ENCODE measurements at regions not wholly inside any gene's neighbourhood (a gene's known extent, or its start where the extent isn't known, plus 50 kb on each side); places are given as distances from the start of the nearest gene placed in this dataset.

DNA sequence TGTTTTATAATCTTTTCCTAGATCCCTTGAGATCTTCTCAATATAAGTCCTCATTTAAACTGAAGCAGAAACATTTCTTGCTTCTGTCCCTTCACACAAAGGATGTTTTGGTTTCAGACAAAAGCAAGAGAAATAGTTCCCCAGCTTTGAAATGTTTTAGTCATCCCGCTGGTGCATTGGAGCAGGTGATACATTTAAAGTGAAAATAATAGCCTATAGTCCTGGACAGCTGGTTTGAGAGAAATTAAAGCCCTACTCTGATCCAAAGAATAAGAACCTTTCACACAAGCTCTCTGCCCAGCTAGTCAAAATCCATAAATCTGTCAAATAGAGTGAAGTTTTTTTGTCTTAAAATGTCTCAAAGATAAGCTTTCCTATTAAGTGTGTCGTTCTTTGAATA is 79.4 kb downstream of the LUZP4 start:
- Histone ChIP-seq H3K27me3 (no peaks in the 10 kb centered on the region), H3K4me1 (no peaks in the 10 kb centered on the region), H3K4me3 (no peak overlapping the region), H3K27ac (peak overlapping the region; percentile 0 to 41), H3K9me3 (no peaks in the 10 kb centered on the region), H3K36me3 (no peaks in the 10 kb centered on the region)
- TF ChIP-seq, protein P1, sequence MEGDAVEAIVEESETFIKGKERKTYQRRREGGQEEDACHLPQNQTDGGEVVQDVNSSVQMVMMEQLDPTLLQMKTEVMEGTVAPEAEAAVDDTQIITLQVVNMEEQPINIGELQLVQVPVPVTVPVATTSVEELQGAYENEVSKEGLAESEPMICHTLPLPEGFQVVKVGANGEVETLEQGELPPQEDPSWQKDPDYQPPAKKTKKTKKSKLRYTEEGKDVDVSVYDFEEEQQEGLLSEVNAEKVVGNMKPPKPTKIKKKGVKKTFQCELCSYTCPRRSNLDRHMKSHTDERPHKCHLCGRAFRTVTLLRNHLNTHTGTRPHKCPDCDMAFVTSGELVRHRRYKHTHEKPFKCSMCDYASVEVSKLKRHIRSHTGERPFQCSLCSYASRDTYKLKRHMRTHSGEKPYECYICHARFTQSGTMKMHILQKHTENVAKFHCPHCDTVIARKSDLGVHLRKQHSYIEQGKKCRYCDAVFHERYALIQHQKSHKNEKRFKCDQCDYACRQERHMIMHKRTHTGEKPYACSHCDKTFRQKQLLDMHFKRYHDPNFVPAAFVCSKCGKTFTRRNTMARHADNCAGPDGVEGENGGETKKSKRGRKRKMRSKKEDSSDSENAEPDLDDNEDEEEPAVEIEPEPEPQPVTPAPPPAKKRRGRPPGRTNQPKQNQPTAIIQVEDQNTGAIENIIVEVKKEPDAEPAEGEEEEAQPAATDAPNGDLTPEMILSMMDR (IDR thresholded peaks at IDR 0.05), result no peak
- TF ChIP-seq POLR2A (IDR thresholded peaks at IDR 0.05), result no peak
- no peak for DNase-seq
- intact Hi-C loops (cut with DNase I; ENCODE audit: low total_unique reads), result no loop called here

DNA sequence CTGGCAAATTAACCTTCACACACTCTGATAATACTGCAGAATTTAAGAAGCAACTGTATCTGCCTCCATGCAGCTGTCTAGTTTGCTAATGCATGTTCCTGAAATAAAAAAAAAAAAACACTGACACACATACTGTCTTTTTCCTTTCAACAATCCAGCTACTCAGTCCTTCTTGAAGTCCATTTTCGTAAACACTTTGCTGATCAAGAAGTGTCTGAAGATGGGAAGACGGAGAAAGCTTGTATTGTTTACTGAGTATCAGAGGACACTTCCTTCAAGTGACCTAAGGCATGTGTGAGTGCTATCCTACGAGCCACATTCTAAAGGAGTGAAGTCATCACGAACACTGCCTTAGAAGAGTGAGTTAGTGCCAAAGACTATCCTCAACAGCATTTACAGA is 82.6 kb downstream of the LUZP4 start:
- H3K36me3 ChIP-seq, result no peaks in the 10 kb centered on the region
- DNase-seq, result no peak
- no peaks in the 10 kb centered on the region for H3K27me3 ChIP-seq
- H3K4me3 ChIP-seq, result no peak overlapping the region
- no peaks in the 10 kb centered on the region for H3K4me1 ChIP-seq
- TF ChIP-seq, protein P1 (IDR thresholded peaks at IDR 0.05), result no peak
- TF ChIP-seq POLR2A (IDR thresholded peaks at IDR 0.05), result no peak
- H3K27ac ChIP-seq, result peak overlapping the region; percentile 62 to 77
- intact Hi-C loops (cut with DNase I; ENCODE audit: low total_unique reads), result no loop called here
- no peaks in the 10 kb centered on the region for H3K9me3 ChIP-seq

DNA sequence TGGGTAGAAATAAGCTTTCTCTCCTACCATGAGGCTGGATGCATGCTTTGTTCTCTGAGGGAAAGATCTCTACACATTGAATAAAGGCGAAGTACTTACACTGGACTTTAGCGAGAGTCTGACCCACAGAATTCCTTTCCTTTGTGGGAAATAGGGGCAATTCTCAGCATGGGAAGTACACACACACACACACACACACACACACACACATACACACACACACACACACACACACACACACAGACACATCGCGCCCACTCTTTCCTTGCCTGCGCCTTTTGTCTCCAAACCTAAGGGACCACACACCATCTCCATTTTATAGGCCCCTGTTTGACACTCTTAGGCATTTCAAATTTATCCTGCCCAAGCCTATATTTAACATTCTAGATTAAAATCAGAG is 83.8 kb downstream of the LUZP4 start:
- intact Hi-C loops (cut with DNase I; ENCODE audit: low total_unique reads), result no loop called here
- Histone ChIP-seq H3K27ac (peak overlapping the region in 1 of 2 donors; percentile 77), H3K4me3 (no peak overlapping the region), H3K27me3 (no peaks in the 10 kb centered on the region), H3K9me3 (no peaks in the 10 kb centered on the region), H3K36me3 (no peaks in the 10 kb centered on the region), H3K4me1 (no peaks in the 10 kb centered on the region)
- no peak for DNase-seq
- TF ChIP-seq POLR2A (IDR thresholded peaks at IDR 0.05), result no peak
- TF ChIP-seq, protein P1 (IDR thresholded peaks at IDR 0.05), result no peak

DNA sequence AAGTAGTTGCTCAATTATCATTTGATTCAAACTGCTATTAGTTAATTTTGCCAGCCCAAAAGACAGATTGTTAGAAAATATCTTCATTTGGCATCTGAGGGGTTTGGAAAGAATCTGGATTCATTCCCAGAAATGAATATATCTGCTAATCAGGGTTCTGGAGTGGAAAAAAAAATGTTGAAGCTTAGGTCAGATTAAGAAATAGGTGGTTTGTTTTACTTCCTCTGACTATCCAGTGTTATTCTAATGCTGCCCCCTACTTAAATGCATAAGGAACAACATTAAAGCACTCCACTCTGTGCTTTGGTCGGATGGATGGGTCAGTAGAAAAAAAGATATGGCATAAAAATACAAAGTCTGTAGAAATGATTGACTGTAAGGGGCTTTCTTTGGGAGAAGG is 89.0 kb downstream of the LUZP4 start:
- H3K4me3 ChIP-seq, result no peak overlapping the region
- intact Hi-C loops (cut with DNase I; ENCODE audit: low total_unique reads), result no loop called here
- TF ChIP-seq POLR2A (IDR thresholded peaks at IDR 0.05), result no peak
- TF ChIP-seq, protein P1 (IDR thresholded peaks at IDR 0.05), result no peak

DNA sequence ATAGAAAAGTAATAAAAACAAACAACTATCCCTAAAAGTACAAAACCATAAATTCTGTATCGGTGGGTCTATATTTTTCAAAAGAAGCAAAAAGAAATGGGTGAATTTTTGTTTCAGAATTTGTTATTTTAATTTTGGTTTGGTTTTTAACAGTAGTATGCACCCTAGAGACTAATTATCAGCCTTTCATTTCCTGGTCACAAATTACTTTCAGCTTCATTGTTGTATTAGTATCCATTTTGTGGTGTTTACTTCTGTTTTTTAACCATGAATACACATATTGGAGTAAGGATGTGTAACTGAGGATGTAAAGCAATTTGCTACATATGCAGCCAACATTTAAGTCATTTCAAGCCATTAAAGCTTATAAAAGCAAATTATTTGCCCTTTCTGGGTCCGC is 97.8 kb downstream of the LUZP4 start:
- Histone ChIP-seq H3K36me3 (no peaks in the 10 kb centered on the region), H3K9me3 (no peaks in the 10 kb centered on the region), H3K27ac (no peak overlapping the region), H3K4me3 (no peak overlapping the region), H3K27me3 (no peaks in the 10 kb centered on the region), H3K4me1 (no peaks in the 10 kb centered on the region)
- intact Hi-C loops (cut with DNase I; ENCODE audit: low total_unique reads), result no loop called here
- DNase-seq, result no peak
- no peak for TF ChIP-seq POLR2A (IDR thresholded peaks at IDR 0.05)
- TF ChIP-seq, protein P1 (IDR thresholded peaks at IDR 0.05), result no peak

More for the DNA sequence above, 89.0 kb downstream of the LUZP4 start:
- H3K27ac ChIP-seq, result no peak overlapping the region
- DNase-seq, result no peak
- H3K36me3 ChIP-seq, result no peaks in the 10 kb centered on the region
- H3K4me1 ChIP-seq, result no peaks in the 10 kb centered on the region
- H3K27me3 ChIP-seq, result no peaks in the 10 kb centered on the region
- no peaks in the 10 kb centered on the region for H3K9me3 ChIP-seq

Measured in uterus (tissue), 3 donors.